ENCODE measurements at regions not wholly inside any gene's neighbourhood (a gene's known extent, or its start where the extent isn't known, plus 50 kb on each side); places are given as distances from the start of the nearest gene placed in this dataset.
A peak's percentile ranks its signal among the peaks of the same experiment; 100 is the strongest.

DNA sequence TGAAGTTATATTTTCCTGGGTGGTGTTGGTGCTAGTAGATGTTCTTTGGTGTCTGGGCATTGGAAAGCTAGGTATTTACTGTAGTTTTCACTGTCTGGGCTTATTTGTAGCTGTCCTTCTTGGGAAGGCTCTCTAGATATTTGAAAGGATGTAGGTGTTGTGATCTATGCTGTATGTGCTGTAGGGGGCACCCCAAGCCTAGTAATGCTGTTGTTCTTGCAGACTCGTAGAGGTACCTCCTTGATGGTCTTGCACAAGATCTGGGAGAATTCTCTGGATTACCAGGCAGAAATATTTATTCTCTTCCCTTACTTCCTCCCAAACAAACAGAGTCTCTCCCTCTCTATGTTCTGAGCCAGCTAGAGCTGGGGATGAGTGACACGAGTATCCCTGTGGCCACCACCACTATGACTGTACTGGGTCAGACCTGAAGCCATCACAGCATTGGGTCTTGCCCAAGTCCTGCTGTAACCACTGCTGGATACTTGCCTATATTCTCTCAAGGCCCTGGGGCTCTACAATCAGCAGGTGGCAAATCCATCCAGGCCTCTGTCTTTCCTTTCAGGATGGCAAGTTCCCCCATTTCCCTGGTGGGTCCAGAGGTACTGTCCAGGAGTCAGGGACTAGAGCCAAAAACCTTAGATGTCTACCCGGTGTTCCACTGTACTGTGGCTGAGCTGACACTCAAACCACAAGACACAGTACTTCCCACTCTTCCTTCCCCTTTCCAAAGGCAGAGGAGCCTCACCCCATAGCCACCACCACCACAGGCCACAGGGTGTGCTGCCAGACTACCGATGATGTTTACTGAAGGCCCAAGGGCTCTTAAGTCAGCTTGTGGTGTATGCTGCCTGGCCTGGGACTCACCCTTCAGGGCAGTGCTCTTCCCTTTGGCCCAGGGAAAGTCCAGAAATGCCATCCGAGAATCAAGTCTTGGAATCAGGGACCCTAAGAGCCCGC, 195.2 kb upstream of the DPPA4 start:
- peak; percentile 30 to 49 for DNase-seq

DNA sequence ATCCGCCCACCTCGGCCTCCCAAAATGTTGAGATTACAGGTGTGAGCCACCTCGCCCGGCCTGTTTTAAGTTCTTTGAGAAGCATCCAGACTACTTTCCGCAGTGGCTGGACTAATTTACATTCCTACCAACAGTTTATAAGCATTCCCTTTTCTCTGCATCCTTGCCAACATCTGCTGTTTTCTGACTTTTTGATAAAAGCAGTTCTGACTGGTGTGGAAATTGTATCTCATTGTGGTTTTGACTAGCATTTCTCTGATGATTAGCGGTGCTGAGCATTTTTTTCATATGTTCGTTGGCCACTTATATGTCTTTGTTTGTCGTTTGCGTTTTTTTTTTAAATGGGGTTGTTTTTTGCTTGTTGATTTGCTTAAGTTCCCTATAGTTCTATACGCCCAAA, 208.4 kb upstream of the DPPA4 start:
- no peak for DNase-seq

DNA sequence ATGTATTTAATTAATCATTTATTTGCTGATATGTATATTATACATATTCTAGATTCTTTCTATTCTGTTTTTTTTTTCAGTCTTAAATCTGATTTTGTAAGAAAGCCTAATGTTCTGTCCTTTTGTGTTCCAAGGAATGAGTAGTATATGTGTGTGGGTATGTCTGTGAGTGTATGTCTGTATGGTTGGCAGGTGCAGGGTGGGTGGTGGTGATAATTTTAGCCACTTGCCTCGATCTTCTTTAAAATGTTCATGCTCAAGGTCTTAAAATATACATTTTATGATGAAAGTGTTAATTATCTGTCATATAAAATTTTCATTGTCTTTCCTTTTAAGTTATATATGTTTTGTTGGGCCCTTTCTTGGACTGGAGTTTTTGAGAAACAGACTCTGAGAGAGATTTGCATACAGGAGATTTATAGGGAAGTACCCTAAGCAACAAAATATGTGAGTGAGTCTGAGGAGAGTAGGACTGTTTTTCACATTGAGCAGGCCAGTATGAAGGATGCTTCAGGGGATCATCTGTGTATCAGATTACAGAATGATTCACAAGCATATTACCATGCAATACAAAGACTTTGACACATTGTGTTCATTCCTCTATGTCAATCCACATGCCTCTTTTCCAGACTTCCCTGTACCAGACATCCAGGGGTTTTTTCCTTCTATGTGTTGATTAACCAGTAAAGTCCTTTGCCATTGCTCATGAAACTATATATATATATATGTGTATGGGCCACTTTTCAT, 211.0 kb upstream of the DPPA4 start:
- DNase-seq, result no peak

DNA sequence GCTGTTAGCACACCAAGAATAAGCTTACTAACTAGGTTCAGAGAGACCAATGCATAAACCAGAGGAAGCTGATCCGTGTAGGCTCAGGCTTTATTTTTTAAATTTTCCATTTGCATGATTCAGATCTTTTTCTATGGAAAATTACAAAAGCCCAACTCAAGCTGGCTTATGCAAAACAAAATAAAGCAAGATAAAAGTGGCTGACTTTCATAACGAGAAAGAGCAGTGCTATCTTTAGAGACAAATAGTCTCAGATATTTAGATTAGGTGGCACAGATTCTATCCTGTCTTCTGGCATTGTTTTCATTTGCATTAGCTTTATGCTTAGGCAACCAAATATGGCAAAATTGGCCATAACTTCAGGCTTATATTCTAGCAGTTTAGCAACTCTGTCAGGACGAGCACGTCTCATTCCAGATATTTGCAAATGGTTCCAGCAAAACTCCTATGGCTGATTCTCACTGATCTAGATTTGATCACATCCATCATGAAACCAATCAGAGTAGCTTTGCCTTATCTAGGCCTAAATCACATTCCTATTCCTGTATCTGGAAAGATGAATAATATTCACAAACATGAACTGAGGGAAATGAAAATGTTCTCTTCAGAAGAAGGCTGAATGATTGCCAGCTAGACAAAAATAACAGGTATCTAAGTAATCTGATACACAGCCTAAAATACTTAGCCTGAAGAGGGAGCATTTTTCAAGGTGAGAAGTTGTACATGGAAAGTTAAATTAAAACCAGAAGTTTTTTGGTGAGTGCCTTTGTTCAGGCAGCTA, 216.4 kb upstream of the DPPA4 start:
- DNase-seq, result no peak

DNA sequence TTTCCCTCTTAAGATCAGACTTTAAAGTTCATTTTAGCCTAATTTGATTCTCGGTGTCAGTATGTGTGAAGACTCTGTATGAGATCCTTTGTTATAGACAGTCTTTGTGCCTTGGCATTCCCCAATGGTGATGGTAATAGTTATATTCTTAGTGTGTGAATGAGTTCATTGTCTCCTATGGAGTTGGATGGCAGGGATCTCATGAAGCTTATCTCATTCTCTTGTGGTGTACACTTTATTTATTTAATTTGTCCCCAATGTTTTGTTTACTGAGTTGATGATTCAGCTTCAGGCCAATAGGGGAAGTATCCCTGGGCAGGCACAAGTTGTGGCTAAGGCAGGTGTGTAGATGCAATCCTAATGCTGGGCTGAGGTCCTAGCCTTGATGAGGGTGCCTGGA, 222.0 kb upstream of the DPPA4 start:
- DNase-seq, result no peak

- peak; percentile 26 to 40 for DNase-seq
These were observed 225.8 kb upstream of the DPPA4 start for GRCh38 chr3:109563149-109563548.

DNA sequence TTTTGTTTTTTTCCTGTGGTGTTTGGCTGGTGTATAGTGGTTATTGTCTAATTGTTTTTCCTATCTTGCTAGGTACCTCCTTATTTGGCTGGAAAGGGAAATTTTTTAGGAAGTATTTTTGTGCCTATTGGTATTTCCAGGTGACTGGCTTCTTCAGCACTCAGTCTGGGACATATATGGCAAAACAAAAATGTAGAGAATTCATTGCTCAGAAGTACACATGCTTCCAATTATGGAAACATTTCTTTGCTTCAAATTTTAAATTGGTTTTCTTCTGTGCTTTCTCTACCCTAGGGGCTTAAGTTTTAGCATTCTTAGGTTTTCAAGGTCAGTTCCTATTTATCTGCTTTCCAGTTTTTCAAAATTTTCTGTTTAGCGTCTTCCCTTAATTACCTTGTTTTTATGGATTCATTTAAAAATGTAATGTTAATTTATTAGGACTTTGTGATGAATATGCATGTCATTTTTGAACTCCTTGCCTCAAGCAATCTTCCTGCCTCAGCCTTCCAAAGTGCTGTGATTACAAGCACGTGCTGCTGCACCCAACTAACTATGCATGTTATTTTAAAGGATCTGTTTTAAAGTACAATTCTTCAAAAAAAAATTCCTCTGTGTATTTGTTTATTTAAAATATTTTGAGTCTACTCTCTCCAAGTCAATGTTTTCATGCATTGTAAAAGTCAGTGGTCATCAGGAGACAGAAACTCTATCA, 231.9 kb upstream of the DPPA4 start:
- no peak for DNase-seq

- no peak for DNase-seq
These were observed 233.1 kb upstream of the DPPA4 start for GRCh38 chr3:109570408-109570807.

DNA sequence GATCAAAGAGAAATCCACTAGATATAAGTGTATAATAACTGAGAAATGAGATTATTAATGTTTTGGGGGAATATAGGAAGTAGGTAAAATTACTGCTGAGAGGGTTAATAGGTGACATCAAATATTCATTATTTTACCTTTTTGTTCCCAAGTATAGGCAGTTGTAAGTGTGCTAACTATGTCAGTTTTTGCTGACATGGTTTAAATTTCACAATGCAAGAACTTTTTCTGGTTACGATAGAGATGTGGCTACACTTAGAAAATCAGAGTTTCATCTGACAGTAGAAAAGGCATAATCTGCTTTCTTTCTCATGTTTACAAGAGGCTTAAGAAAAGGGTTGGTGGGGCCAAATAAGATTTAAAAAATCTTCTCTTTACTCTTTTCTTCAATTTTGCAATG, 235.0 kb upstream of the DPPA4 start:
- DNase-seq, result no peak

DNA sequence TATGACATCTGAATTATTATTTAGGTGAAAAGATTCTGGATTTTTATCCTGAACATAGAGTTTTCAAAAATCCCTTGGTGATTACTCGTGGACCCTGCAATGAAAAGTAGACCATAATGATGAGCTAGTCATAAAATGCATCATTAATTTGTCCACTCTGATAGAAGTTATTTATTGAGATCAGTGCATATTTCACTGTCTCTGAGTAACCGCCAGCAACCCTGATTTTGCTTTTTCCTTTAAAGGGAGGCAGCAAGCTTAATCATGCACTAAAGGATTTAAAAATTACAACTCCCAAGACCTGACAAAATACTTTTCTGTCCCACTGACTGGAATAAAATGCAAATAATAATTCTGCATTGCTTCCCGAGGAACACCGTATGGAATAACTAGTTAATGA, 259.6 kb upstream of the DPPA4 start:
- DNase-seq, result no peak

DNA sequence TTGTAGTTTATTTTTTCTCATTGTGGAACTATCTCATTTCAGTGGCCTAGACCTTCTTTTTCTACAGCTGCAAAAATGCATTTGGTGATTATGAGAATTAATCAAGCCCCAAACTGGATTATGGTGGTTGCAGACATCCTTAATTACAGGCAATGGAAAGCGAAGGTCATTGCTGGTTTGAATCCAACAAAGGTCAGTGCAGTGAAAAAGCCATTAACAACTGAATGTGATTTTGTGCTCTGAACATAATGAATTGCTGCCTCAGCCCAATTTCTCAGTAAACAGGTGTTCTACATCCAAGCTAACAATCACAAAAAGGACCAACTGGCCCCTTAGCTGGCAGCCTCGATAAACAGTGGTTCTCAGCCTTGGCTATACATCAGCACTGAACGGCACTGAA, 260.1 kb upstream of the DPPA4 start:
- DNase-seq, result no peak

DNA sequence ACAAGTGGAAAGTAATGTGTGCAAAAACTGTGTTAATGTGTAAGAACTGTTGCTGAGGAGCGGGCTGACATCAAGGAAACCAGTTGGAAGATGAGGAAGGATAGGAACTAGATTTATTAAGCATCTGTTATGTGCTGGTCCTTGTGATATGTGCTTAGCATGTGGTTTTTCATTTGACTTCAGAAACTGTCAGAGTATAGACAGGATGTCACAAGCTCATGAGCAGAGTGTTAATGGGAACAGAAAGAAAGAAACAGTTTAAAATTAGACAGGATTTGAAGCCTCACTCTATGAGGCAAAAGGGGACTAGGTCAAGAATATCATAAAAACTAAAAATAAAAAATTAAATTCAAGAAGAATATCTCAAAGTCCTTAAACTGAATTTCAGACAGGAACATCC, 270.6 kb upstream of the DPPA4 start:
- no peak for DNase-seq

GRCh38 chr3:109608574-109608973, 271.2 kb upstream of the DPPA4 start:
- DNase-seq, result no peak

- no peak for DNase-seq
These were observed 281.5 kb upstream of the DPPA4 start for GRCh38 chr3:109618766-109619378.

DNA sequence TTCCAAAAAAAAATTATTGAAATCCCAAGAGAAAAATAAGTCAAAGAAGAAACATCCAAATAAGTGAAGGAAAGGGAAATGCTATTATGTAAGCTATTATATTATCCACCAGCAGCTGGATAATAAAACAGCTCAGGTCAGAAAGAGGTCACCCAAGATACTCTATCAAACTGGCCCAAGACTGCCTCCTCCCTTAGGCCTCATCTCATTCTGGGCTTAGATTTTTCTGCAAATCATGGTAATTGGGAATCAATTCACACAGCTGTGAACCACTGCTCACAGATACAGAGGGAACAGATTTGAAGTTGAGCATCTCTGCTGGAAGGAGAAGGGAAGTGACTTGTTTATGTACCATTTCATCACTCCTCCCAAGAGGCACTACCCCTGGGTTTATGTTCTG, 294.6 kb upstream of the DPPA4 start:
- DNase-seq, result no peak

DNA sequence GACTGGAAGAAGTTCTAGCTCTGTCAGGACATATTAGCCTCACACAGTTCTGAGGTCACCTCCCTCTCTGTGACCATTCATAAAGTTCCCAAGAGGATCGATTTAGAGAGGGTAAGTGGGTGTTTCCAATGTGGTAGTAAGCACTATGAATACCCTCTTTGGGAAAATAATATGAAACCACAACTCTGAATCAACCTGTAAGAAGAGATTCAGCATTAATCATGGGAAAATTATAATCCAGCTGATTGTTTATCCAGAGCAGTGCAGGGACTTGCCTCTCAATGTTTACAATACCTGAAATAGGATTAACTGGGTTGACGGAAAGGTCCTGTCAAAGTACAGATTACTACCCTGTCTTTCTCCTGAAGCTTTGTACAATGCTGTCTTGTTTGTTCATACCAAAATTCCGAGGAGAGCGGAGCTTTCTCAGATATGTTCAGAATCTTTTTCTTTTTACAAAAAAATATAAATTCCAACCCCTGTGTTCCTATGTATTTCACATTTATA, 302.9 kb upstream of the DPPA4 start:
- no peak for DNase-seq

- no peak for DNase-seq
These were observed 304.7 kb upstream of the DPPA4 start for GRCh38 chr3:109642025-109642424.

GRCh38 chr3:109643590-109643989, 306.2 kb upstream of the DPPA4 start:
- no peak for DNase-seq

GRCh38 chr3:109644332-109644731, 307.0 kb upstream of the DPPA4 start:
- no peak for DNase-seq

- DNase-seq, result no peak
These were observed 307.4 kb upstream of the DPPA4 start for GRCh38 chr3:109644746-109645145.

- DNase-seq, result no peak
These were observed 310.7 kb upstream of the DPPA4 start for GRCh38 chr3:109648027-109648426.

- DNase-seq, result no peak
These were observed 318.9 kb upstream of the DPPA4 start for GRCh38 chr3:109656225-109656624.

Data from CD4-positive, alpha-beta T cell treated with Interleukin-1 beta for 1 hour (primary cell).